IMR-90 (cell line): ENCODE measurements at regions not wholly inside any gene's neighbourhood (a gene's known extent, or its start where the extent isn't known, plus 50 kb on each side); places are given as distances from the start of the nearest gene placed in this dataset.

Source experiments
- ATAC-seq: fragments of 200-7000 bp; cut with Tn5 transposase; 2 replicates; pipeline ENCODE4 v1.9.1; 2020; ENCODE audit warnings: low read depth, mild to moderate bottlenecking, moderate library complexity
- BruUV-seq: library from RNA; stranded (reverse); fragments of 400-500 nt; replicated peaks from 2 replicates; lab custom pipeline; 2021; lab: Mats Ljungman, UMichigan
- CTCF ChIA-PET: fragments of 300-600 bp; formaldehyde crosslinking; extraction: SDS; loops from one replicate; lab custom pipeline; 2021; ENCODE audit warnings: antibody characterized with exemption; lab: Yijun Ruan, JAX
- POLR2A ChIA-PET: fragments of 300-600 bp; sonication (Branson Sonifier 250); formaldehyde crosslinking; loops from one replicate; lab custom pipeline; 2022; ENCODE audit warnings: antibody characterized with exemption; ENCODE audit not compliant: unreplicated experiment; lab: Charles Lee
- DNase-seq: peaks from one replicate; pipeline ENCODE4 v3.0.0; 2013
- H2AFZ ChIP-seq: replicated peaks from 2 replicates; pipeline ENCODE3; 2013; ENCODE audit warnings: low read length, mild to moderate bottlenecking; ENCODE audit not compliant: poor library complexity
- H2AK5ac ChIP-seq: 2 replicates; pipeline ENCODE4 v1.6.1; 2013; ENCODE audit warnings: low read depth, low read length, inconsistent platforms
- H2AK9ac ChIP-seq: replicated peaks from 2 replicates; pipeline ENCODE3; 2013; ENCODE audit warnings: mild to moderate bottlenecking, low read depth, low read length, moderate library complexity; ENCODE audit not compliant: poor library complexity
- H2BK120ac ChIP-seq: 2 replicates; pipeline ENCODE4 v1.6.1; 2013; ENCODE audit warnings: low read depth, low read length, inconsistent platforms
- H2BK15ac ChIP-seq: 3 replicates; pipeline ENCODE4 v1.6.1; 2013; ENCODE audit warnings: low read depth, low read length, inconsistent platforms
- H2BK20ac ChIP-seq: 2 replicates; pipeline ENCODE4 v1.6.1; 2013; ENCODE audit warnings: low read depth, mild to moderate bottlenecking, inconsistent platforms, low read length, moderate library complexity
- H2BK5ac ChIP-seq: 2 replicates; pipeline ENCODE4 v1.6.1; 2013; ENCODE audit warnings: mild to moderate bottlenecking, low read depth, low read length, inconsistent platforms; ENCODE audit not compliant: poor library complexity, severe bottlenecking
- H3K14ac ChIP-seq: replicated peaks from 2 replicates; pipeline ENCODE4 v1.6.1; 2013; ENCODE audit warnings: low read depth, low read length, inconsistent platforms
- H3K18ac ChIP-seq: 2 replicates; pipeline ENCODE4 v1.6.1; 2013; ENCODE audit warnings: low read depth, low read length, control low read depth
- H3K23ac ChIP-seq: 2 replicates; pipeline ENCODE4 v1.6.1; 2013; ENCODE audit warnings: low read depth, low read length, inconsistent platforms
- H3K27ac ChIP-seq: 2 replicates; pipeline ENCODE4 v1.5.1; 2013; ENCODE audit warnings: mild to moderate bottlenecking, control low read depth, low read length; ENCODE audit not compliant: insufficient read depth
- H3K27me3 ChIP-seq: 2 replicates; pipeline ENCODE4 v1.6.1; 2013; ENCODE audit warnings: low read length; ENCODE audit not compliant: control insufficient read depth, insufficient read depth
- H3K36me3 ChIP-seq: 2 replicates; pipeline ENCODE4 v1.6.1; 2013; ENCODE audit warnings: low read length, mixed read lengths; ENCODE audit not compliant: control insufficient read depth, insufficient read depth
- H3K4ac ChIP-seq: 2 replicates; pipeline ENCODE4 v1.6.1; 2013; ENCODE audit warnings: low read depth, low read length, inconsistent platforms
- H3K4me1 ChIP-seq: 2 replicates; pipeline ENCODE4 v1.6.1; 2013; ENCODE audit warnings: low read length, mixed read lengths; ENCODE audit not compliant: control insufficient read depth, insufficient read depth
- H3K4me2 ChIP-seq: 2 replicates; pipeline ENCODE4 v1.6.1; 2013; ENCODE audit warnings: low read depth, mild to moderate bottlenecking, control low read depth, low read length, moderate library complexity
- H3K4me3 ChIP-seq: 2 replicates; pipeline ENCODE4 v1.5.1; 2013; ENCODE audit warnings: low read depth, mild to moderate bottlenecking, control low read depth, low read length, moderate library complexity; ENCODE audit not compliant: insufficient read depth
- H3K56ac ChIP-seq: 2 replicates; pipeline ENCODE4 v1.6.1; 2013; ENCODE audit warnings: low read length, inconsistent platforms; ENCODE audit not compliant: insufficient read depth; ENCODE audit errors: extremely low read depth
- H3K79me1 ChIP-seq, 2 experiments: 2 replicates each; pipeline ENCODE4 v1.6.1; 2013; ENCODE audit warnings: low read length in 2 of 2, inconsistent platforms in 1 of 2, low read depth in 1 of 2
- H3K9ac ChIP-seq: 2 replicates; pipeline ENCODE4 v1.6.1; 2013; ENCODE audit warnings: low read depth, low read length, control low read depth
- H3K9me1 ChIP-seq: 2 replicates; pipeline ENCODE4 v1.6.1; 2013; ENCODE audit warnings: low read length, inconsistent platforms; ENCODE audit not compliant: insufficient read depth
- H3K9me3 ChIP-seq: 2 replicates; pipeline ENCODE4 v1.6.1; 2013; ENCODE audit warnings: low read length; ENCODE audit not compliant: control insufficient read depth, insufficient read depth
- H4K20me1 ChIP-seq: 2 replicates; pipeline ENCODE4 v1.6.1; 2013; ENCODE audit warnings: low read length, inconsistent platforms; ENCODE audit not compliant: insufficient read depth
- H4K5ac ChIP-seq: 2 replicates; pipeline ENCODE4 v1.6.1; 2013; ENCODE audit warnings: mild to moderate bottlenecking, low read depth, low read length, control low read depth
- H4K8ac ChIP-seq, 2 experiments: 2 replicates each; pipeline ENCODE4 v1.6.1; 2013; ENCODE audit warnings: low read depth in 2 of 2, low read length in 2 of 2, control low read depth in 1 of 2, inconsistent platforms in 1 of 2
- H4K91ac ChIP-seq: 2 replicates; pipeline ENCODE4 v1.6.1; 2013; ENCODE audit warnings: low read depth, low read length, inconsistent platforms; ENCODE audit not compliant: insufficient read depth
- BHLHE40 ChIP-seq: fragments of 150-350 bp; IDR thresholded peaks from 2 replicates; pipeline ENCODE4 v1.6.1; 2016; ENCODE audit warnings: mild to moderate bottlenecking, low read depth, low read length
- CEBPB ChIP-seq: IDR thresholded peaks from 2 replicates; pipeline ENCODE4 v1.6.1; 2012; ENCODE audit warnings: low read depth, low read length, improper control_type of control experiment
- CHD1 ChIP-seq: IDR thresholded peaks from 2 replicates; pipeline ENCODE4 v1.6.1; 2012; ENCODE audit warnings: low read depth, low read length, improper control_type of control experiment
- CTCF ChIP-seq: conservative IDR thresholded peaks from 2 replicates; pipeline ENCODE4 v1.5.1; 2012; ENCODE audit warnings: mild to moderate bottlenecking, low read depth, low read length, improper control_type of control experiment
- FOS ChIP-seq: fragments of 150-350 bp; IDR thresholded peaks from 2 replicates; pipeline ENCODE4 v1.6.1; 2016; ENCODE audit warnings: low read depth, low read length
- MAFK ChIP-seq: IDR thresholded peaks from 2 replicates; pipeline ENCODE4 v1.6.1; 2012; ENCODE audit warnings: low read depth, low read length, improper control_type of control experiment
- MAZ ChIP-seq: IDR thresholded peaks from 2 replicates; pipeline ENCODE4 v1.6.1; 2012; ENCODE audit warnings: low read depth, mild to moderate bottlenecking, low read length, improper control_type of control experiment, moderate library complexity, borderline replicate concordance
- MXI1 ChIP-seq: IDR thresholded peaks from 2 replicates; pipeline ENCODE4 v1.6.1; 2012; ENCODE audit warnings: low read depth, mild to moderate bottlenecking, low read length, moderate library complexity, borderline replicate concordance
- NFE2L2 ChIP-seq: fragments of 150-350 bp; IDR thresholded peaks from 2 replicates; pipeline ENCODE4 v1.6.1; 2016; ENCODE audit warnings: low read depth, mild to moderate bottlenecking, low read length
- POLR2A ChIP-seq: IDR thresholded peaks from 2 replicates; pipeline ENCODE4 v1.6.1; 2012; ENCODE audit warnings: mild to moderate bottlenecking, low read depth, low read length
- RAD21 ChIP-seq: IDR thresholded peaks from 2 replicates; pipeline ENCODE4 v1.6.1; 2012; ENCODE audit warnings: low read length, improper control_type of control experiment
- RCOR1 ChIP-seq: IDR thresholded peaks from 2 replicates; pipeline ENCODE4 v1.6.1; 2012; ENCODE audit warnings: mild to moderate bottlenecking, low read length, improper control_type of control experiment; ENCODE audit not compliant: insufficient replicate concordance
- RFX5 ChIP-seq: IDR thresholded peaks from 2 replicates; pipeline ENCODE4 v1.8.0; 2012; ENCODE audit warnings: low read depth, mild to moderate bottlenecking, low read length, moderate library complexity
- WGBS, 2 experiments: methylation state at CpG; one replicate each; pipeline versions ENCODE4 v1.1.5 to v1.1.7; 2013; ENCODE audit warnings: missing lambda C conversion rate in 2 of 2; ENCODE audit not compliant: insufficient read length in 1 of 2; ENCODE audit errors: extremely low coverage in 2 of 2; 5-methylcytosine and 5-hydroxymethylcytosine counted together
- dilution Hi-C: fragments of 300-500 bp; cut with HindIII; formaldehyde crosslinking; loops from one replicate; pipeline ENCODE4 v1.14.3; 2018; ENCODE audit warnings: low sequenced_read_pairs; ENCODE audit not compliant: unreplicated experiment
- in situ Hi-C: fragments of 300-500 bp; cut with MboI; formaldehyde crosslinking; loops from 3 replicates; pipeline ENCODE4 v1.14.3; 2019; ENCODE audit warnings: low sequenced_read_pairs, inconsistent platforms, mixed read lengths
- intact Hi-C: fragments of 100-400 bp; cut with micrococcal nuclease; formaldehyde crosslinking; loops from 2 replicates; pipeline ENCODE4 v1.10.0; 2022
- TF ChIP-seq, protein P1 (sequence below): fragments of 150-350 bp; IDR thresholded peaks from 2 replicates; pipeline ENCODE4 v1.6.1; 2016; ENCODE audit warnings: low read depth, mild to moderate bottlenecking, low read length, moderate library complexity, borderline replicate concordance

DNA sequence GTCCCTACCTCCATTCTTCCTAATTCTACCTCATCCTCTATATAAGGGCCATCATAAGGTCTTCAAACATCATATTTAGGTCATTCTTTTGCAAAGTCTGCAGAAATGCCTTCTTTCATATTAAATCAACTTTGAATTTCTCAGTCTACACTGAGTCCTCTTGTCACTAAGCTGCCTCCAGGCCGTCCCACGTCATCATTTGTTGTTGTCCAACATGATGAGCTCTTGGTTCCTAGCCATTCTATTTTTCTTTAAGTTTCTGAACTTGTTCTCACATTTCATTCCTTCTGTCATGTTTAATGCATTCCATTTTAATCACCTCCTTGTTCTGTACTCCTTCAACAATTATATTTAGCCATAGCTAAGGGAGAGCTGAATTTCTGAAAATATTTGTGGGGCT lies 59.2 kb upstream of the PGR start:
- H2BK20ac ChIP-seq, result no peak overlapping the region
- no peaks in the 10 kb centered on the region for H4K20me1 ChIP-seq
- in situ Hi-C loops (no loop called here), intact Hi-C loops (no loop called here), dilution Hi-C loops (no loop called here)
- BruUV-seq, result no TSS peak
- H3K23ac ChIP-seq, result no peak overlapping the region
- no peak overlapping the region for H2BK5ac ChIP-seq
- H3K4me2 ChIP-seq, result no peak overlapping the region
- H3K4me3 ChIP-seq, result no peak overlapping the region
- no peak overlapping the region for H2AK9ac ChIP-seq
- H4K5ac ChIP-seq, result no peak overlapping the region
- H4K91ac ChIP-seq, result no peak overlapping the region
- no peaks in the 10 kb centered on the region for H3K9me3 ChIP-seq
- no peak overlapping the region for H3K14ac ChIP-seq
- CTCF ChIA-PET, result no interaction called here
- no peaks in the 10 kb centered on the region for H3K4me1 ChIP-seq
- WGBS, 2 experiments, result 50% methylated on average over 2 of the region's 2 CpGs; no CpG with 5 or more reads in 1 of the 2 experiments
- no peak overlapping the region for H2AK5ac ChIP-seq
- H2BK15ac ChIP-seq, result no peak overlapping the region
- H4K8ac ChIP-seq, result no peak overlapping the region
- TF ChIP-seq MAFK (no peak), BHLHE40 (no peak), NFE2L2 (no peak), RFX5 (no peak), RAD21 (no peak), CHD1 (no peak), CTCF (no peak), CEBPB (no peak), MAZ (no peak), MXI1 (no peak), RCOR1 (no peak), POLR2A (no peak), FOS (no peak)
- TF ChIP-seq, protein P1, sequence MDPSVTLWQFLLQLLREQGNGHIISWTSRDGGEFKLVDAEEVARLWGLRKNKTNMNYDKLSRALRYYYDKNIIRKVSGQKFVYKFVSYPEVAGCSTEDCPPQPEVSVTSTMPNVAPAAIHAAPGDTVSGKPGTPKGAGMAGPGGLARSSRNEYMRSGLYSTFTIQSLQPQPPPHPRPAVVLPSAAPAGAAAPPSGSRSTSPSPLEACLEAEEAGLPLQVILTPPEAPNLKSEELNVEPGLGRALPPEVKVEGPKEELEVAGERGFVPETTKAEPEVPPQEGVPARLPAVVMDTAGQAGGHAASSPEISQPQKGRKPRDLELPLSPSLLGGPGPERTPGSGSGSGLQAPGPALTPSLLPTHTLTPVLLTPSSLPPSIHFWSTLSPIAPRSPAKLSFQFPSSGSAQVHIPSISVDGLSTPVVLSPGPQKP, result no peak
- H3K79me1 ChIP-seq, result no peaks in the 10 kb centered on the region
- H3K4ac ChIP-seq, result no peak overlapping the region
- no peak overlapping the region for H2BK120ac ChIP-seq
- ATAC-seq, result no peak
- H3K18ac ChIP-seq, result no peak overlapping the region
- no peaks in the 10 kb centered on the region for H3K27me3 ChIP-seq
- no peak overlapping the region for H3K56ac ChIP-seq
- POLR2A ChIA-PET, result no interaction called here
- DNase-seq, result no peak
- no peak overlapping the region for H2AFZ ChIP-seq
- no peak overlapping the region for H3K27ac ChIP-seq
- H3K9ac ChIP-seq, result no peak overlapping the region
- H3K36me3 ChIP-seq, result no peaks in the 10 kb centered on the region
- no peaks in the 10 kb centered on the region for H3K9me1 ChIP-seq
